Neural progenitor cell (in vitro differentiated cells): ENCODE measurements at regions not wholly inside any gene's neighbourhood (a gene's known extent, or its start where the extent isn't known, plus 50 kb on each side); places are given as distances from the start of the nearest gene placed in this dataset.
"Not testable (repeated sequence)": the region's sequence is repeated elsewhere in the genome, so short reads cannot be mapped to it uniquely, and the experiment has no call there.

ENCODE experiments used
- DNase-seq: peaks from one replicate; pipeline ENCODE4 v3.0.0-alpha.2; 2016; ENCODE audit warnings: low spot score
- H2AFZ ChIP-seq: fragments of 200-600 bp; sonication (generic); replicated peaks from 2 replicates; pipeline ENCODE4 v1.6.1; 2016; ENCODE audit warnings: antibody characterized with exemption
- H3F3A ChIP-seq: fragments of 200-600 bp; sonication (generic); 2 replicates; pipeline ENCODE4 v1.6.1; 2016; ENCODE audit warnings: antibody characterized with exemption, low read depth
- H3K27ac ChIP-seq: fragments of 200-600 bp; sonication (generic); 2 replicates; pipeline ENCODE4 v1.5.1; 2016; ENCODE audit warnings: mild to moderate bottlenecking
- H3K27me3 ChIP-seq: fragments of 200-600 bp; sonication (generic); 2 replicates; pipeline ENCODE4 v1.6.1; 2016; ENCODE audit warnings: mild to moderate bottlenecking, moderate library complexity
- H3K36me3 ChIP-seq: fragments of 200-600 bp; sonication (generic); 2 replicates; pipeline ENCODE4 v1.5.1; 2016
- H3K4me1 ChIP-seq: fragments of 200-600 bp; sonication (generic); 2 replicates; pipeline ENCODE4 v1.6.1; 2016; ENCODE audit warnings: mixed run types
- H3K4me2 ChIP-seq: fragments of 200-600 bp; sonication (generic); 2 replicates; pipeline ENCODE4 v1.6.1; 2016
- H3K4me3 ChIP-seq: fragments of 200-600 bp; sonication (generic); 2 replicates; pipeline ENCODE4 v1.5.1; 2016
- H3K79me2 ChIP-seq: fragments of 200-600 bp; sonication (generic); 2 replicates; pipeline ENCODE4 v1.6.1; 2016; ENCODE audit warnings: low read depth
- H3K9ac ChIP-seq: fragments of 200-600 bp; sonication (generic); 2 replicates; pipeline ENCODE4 v1.6.1; 2016
- H3K9me3 ChIP-seq: fragments of 200-600 bp; sonication (generic); 2 replicates; pipeline ENCODE4 v1.5.1; 2016; ENCODE audit warnings: low read depth
- H4K20me1 ChIP-seq: fragments of 200-600 bp; sonication (generic); 2 replicates; pipeline ENCODE4 v1.6.1; 2016; ENCODE audit warnings: low read depth
- H3K27ac Mint-ChIP-seq: 3 replicates; pipeline ENCODE4 v1.8.0; 2021; ENCODE audit warnings: mixed read lengths
- H3K27me3 Mint-ChIP-seq: 2 replicates; pipeline ENCODE4 v1.8.0; 2022; ENCODE audit warnings: low read depth, mild to moderate bottlenecking, inconsistent platforms, moderate library complexity, mixed read lengths; ENCODE audit not compliant: insufficient read depth
- H3K36me3 Mint-ChIP-seq: 3 replicates; pipeline ENCODE4 v1.8.0; 2021; ENCODE audit warnings: mixed read lengths
- H3K4me1 Mint-ChIP-seq: 3 replicates; pipeline ENCODE4 v1.8.0; 2021; ENCODE audit warnings: mixed read lengths
- H3K4me3 Mint-ChIP-seq: 3 replicates; pipeline ENCODE4 v1.8.0; 2021; ENCODE audit warnings: mild to moderate bottlenecking, moderate library complexity, mixed read lengths
- H3K9me3 Mint-ChIP-seq: 3 replicates; pipeline ENCODE4 v1.8.0; 2020; ENCODE audit warnings: mixed read lengths
- CTCF ChIP-seq: fragments of 200-600 bp; sonication (generic); IDR thresholded peaks from 2 replicates; pipeline ENCODE4 v1.5.1; 2017; ENCODE audit warnings: antibody characterized with exemption, mild to moderate bottlenecking
- EZH2 ChIP-seq: fragments of 200-600 bp; sonication (generic); IDR thresholded peaks from 2 replicates; pipeline ENCODE4 v1.6.1; 2017; ENCODE audit warnings: antibody characterized with exemption, mild to moderate bottlenecking, moderate library complexity
- EZH2phosphoT487 ChIP-seq: fragments of 200-600 bp; sonication (generic); IDR thresholded peaks from 2 replicates; pipeline ENCODE4 v1.6.1; 2017; ENCODE audit warnings: antibody characterized with exemption

GRCh38 chr10:130513686-130514476 is 377.7 kb downstream of the GLRX3 start:
- no peak for TF ChIP-seq EZH2
- TF ChIP-seq EZH2phosphoT487, result no peak
- TF ChIP-seq CTCF, result no peak
- Histone ChIP-seq H3K36me3 (no peaks in the 10 kb centered on the region), H3K4me1 (no peaks in the 10 kb centered on the region), H2AFZ (no peak overlapping the region), H3F3A (no peaks in the 10 kb centered on the region), H3K27me3 (no peaks in the 10 kb centered on the region), H3K4me3 (no peak overlapping the region), H4K20me1 (no peaks in the 10 kb centered on the region), H3K27ac (no peak overlapping the region), H3K9ac (no peak overlapping the region), H3K79me2 (no peaks in the 10 kb centered on the region), H3K9me3 (no peaks in the 10 kb centered on the region), H3K4me2 (no peak overlapping the region)
- H3K9me3 Mint-ChIP-seq, result peaks cover 6% of the 10 kb centered on the region
- H3K4me1 Mint-ChIP-seq, result no peaks in the 10 kb centered on the region
- H3K36me3 Mint-ChIP-seq, result no peaks in the 10 kb centered on the region
- no peak overlapping the region for H3K27ac Mint-ChIP-seq
- no peak overlapping the region for H3K4me3 Mint-ChIP-seq
- peaks cover 17% of the 10 kb centered on the region for H3K27me3 Mint-ChIP-seq
- no peak for DNase-seq

GRCh38 chr10:130515670-130516069 is 379.5 kb downstream of the GLRX3 start:
- no peak overlapping the region for H3K9ac ChIP-seq
- no peak overlapping the region for H3K4me3 ChIP-seq
- no peaks in the 10 kb centered on the region for H3F3A ChIP-seq
- Mint-ChIP-seq H3K4me3 (no peak overlapping the region), H3K27me3 (peaks cover 9% of the 10 kb centered on the region), H3K4me1 (no peaks in the 10 kb centered on the region), H3K9me3 (peaks cover 6% of the 10 kb centered on the region), H3K27ac (peak overlapping the region; percentile 53), H3K36me3 (no peaks in the 10 kb centered on the region)
- H3K4me1 ChIP-seq, result no peaks in the 10 kb centered on the region
- TF ChIP-seq EZH2 (no peak), CTCF (no peak), EZH2phosphoT487 (no peak)
- no peak overlapping the region for H3K27ac ChIP-seq
- H3K27me3 ChIP-seq, result no peaks in the 10 kb centered on the region
- H3K36me3 ChIP-seq, result no peaks in the 10 kb centered on the region
- H2AFZ ChIP-seq, result no peak overlapping the region
- no peaks in the 10 kb centered on the region for H3K9me3 ChIP-seq
- DNase-seq, result no peak
- no peaks in the 10 kb centered on the region for H3K79me2 ChIP-seq
- no peak overlapping the region for H3K4me2 ChIP-seq
- H4K20me1 ChIP-seq, result no peaks in the 10 kb centered on the region

GRCh38 chr10:130516141-130516735 is 380.0 kb downstream of the GLRX3 start:
- Histone ChIP-seq H3K36me3 (no peaks in the 10 kb centered on the region), H4K20me1 (no peaks in the 10 kb centered on the region), H3K27me3 (no peaks in the 10 kb centered on the region), H3K9ac (no peak overlapping the region), H3F3A (no peaks in the 10 kb centered on the region), H3K27ac (no peak overlapping the region), H2AFZ (no peak overlapping the region), H3K4me1 (no peaks in the 10 kb centered on the region), H3K4me2 (no peak overlapping the region), H3K4me3 (no peak overlapping the region), H3K79me2 (no peaks in the 10 kb centered on the region), H3K9me3 (no peaks in the 10 kb centered on the region)
- Mint-ChIP-seq H3K27me3 (peaks cover 7% of the 10 kb centered on the region), H3K27ac (no peak overlapping the region), H3K4me3 (no peak overlapping the region), H3K4me1 (no peaks in the 10 kb centered on the region), H3K9me3 (peaks cover 6% of the 10 kb centered on the region), H3K36me3 (no peaks in the 10 kb centered on the region)
- TF ChIP-seq CTCF (no peak), EZH2phosphoT487 (no peak), EZH2 (no peak)
- DNase-seq, result no peak

GRCh38 chr10:130518921-130519320 is 382.7 kb downstream of the GLRX3 start:
- not testable (repeated sequence) for H3K4me1 Mint-ChIP-seq, H3K4me3 ChIP-seq, H3K27me3 Mint-ChIP-seq, H3K4me2 ChIP-seq, H3K9ac ChIP-seq, DNase-seq, H3F3A ChIP-seq, H3K9me3 Mint-ChIP-seq, H3K27ac Mint-ChIP-seq, H2AFZ ChIP-seq, H3K4me1 ChIP-seq, H4K20me1 ChIP-seq, H3K27ac ChIP-seq, H3K9me3 ChIP-seq, H3K36me3 Mint-ChIP-seq, H3K27me3 ChIP-seq, H3K36me3 ChIP-seq, H3K4me3 Mint-ChIP-seq, H3K79me2 ChIP-seq
